Aorta (tissue), 5 donors: ENCODE measurements at regions not wholly inside any gene's neighbourhood (a gene's known extent, or its start where the extent isn't known, plus 50 kb on each side); places are given as distances from the start of the nearest gene placed in this dataset.
"Not testable (repeated sequence)": the region's sequence is repeated elsewhere in the genome, so short reads cannot be mapped to it uniquely, and the experiment has no call there.

Experiments
- ATAC-seq: fragments of 200-7000 bp; cut with Tn5 transposase; one replicate; pipeline ENCODE4 v1.9.1; 2022; ENCODE audit warnings: moderate library complexity; ENCODE audit not compliant: low FRiP score
- DNase-seq, 2 donors: peaks; one replicate each; pipeline ENCODE4 v3.0.0-alpha.2; 2020
- H3K27ac ChIP-seq, 2 donors: one replicate each; pipeline ENCODE4 v1.5.1; 2013; ENCODE audit warnings: low read length in 2 of 2, mild to moderate bottlenecking in 2 of 2, moderate library complexity in 2 of 2, control low read depth in 1 of 2, inconsistent platforms in 1 of 2, low read depth in 1 of 2
- H3K27me3 ChIP-seq, 2 donors: one replicate each; pipeline ENCODE4 v1.6.1; 2013; ENCODE audit warnings: control low read depth in 1 of 2, low read length in 1 of 2, mild to moderate bottlenecking in 1 of 2, moderate library complexity in 1 of 2; ENCODE audit not compliant: insufficient read depth in 2 of 2, control insufficient read depth in 1 of 2
- H3K36me3 ChIP-seq, 2 donors: one replicate each; pipeline ENCODE4 v1.6.1; 2013; ENCODE audit warnings: control low read depth in 1 of 2, low read length in 1 of 2, mild to moderate bottlenecking in 1 of 2; ENCODE audit not compliant: insufficient read depth in 2 of 2, control insufficient read depth in 1 of 2
- H3K4me1 ChIP-seq, 2 donors: one replicate each; pipeline ENCODE4 v1.6.1; 2013; ENCODE audit warnings: low read length in 2 of 2, control low read depth in 1 of 2, mild to moderate bottlenecking in 1 of 2, moderate library complexity in 1 of 2; ENCODE audit not compliant: insufficient read depth in 2 of 2, control insufficient read depth in 1 of 2
- H3K4me3 ChIP-seq, 2 donors: one replicate each; pipeline ENCODE4 v1.5.1; 2013; ENCODE audit warnings: low read length in 2 of 2, control low read depth in 1 of 2, mild to moderate bottlenecking in 1 of 2
- H3K9me3 ChIP-seq: one replicate; pipeline ENCODE4 v1.6.1; 2013; ENCODE audit warnings: mild to moderate bottlenecking, low read length; ENCODE audit not compliant: control insufficient read depth
- WGBS, 2 donors: extraction: QIAGEN DNeasy Blood & Tissue Kit; methylation state at CpG; one replicate each; pipeline ENCODE4 v1.1.7; 2013; 5-methylcytosine and 5-hydroxymethylcytosine counted together
- intact Hi-C, 2 donors: fragments of 100-400 bp; cut with DNase I; formaldehyde crosslinking; loops; one replicate each; pipeline versions ENCODE4 v1.14.2 to v1.15.0; 2022
- donor health status: healthy with polysubstance abuse.
- donor health status: Bipolar disorder and iron deficiency.
- donor health status: DM: no; HTN: no; CAD: no.
- donor health status: DM: no; HTN: no; CAD: no.
- donor health status: DM: yes; HTN: yes; CAD: no.

GRCh38 chr7:19338512-19338911 lies 193.3 kb upstream of the FERD3L start:
- intact Hi-C loops, ATAC-seq, H3K27me3 ChIP-seq, H3K9me3 ChIP-seq, H3K4me3 ChIP-seq, H3K36me3 ChIP-seq, H3K27ac ChIP-seq, DNase-seq, H3K4me1 ChIP-seq: not testable (repeated sequence)
- WGBS, 2 donors: 89 to 91% methylated on average over 3 of the region's 3 CpGs

GRCh38 chr7:19336836-19337383 lies 191.7 kb upstream of the FERD3L start:
- H3K36me3 ChIP-seq: no peaks in the 10 kb centered on the region
- peaks cover 2% of the 10 kb centered on the region for H3K9me3 ChIP-seq
- 43 to 51% methylated on average over 2 of the region's 2 CpGs for WGBS, 2 donors
- peaks cover 0 to 2% of the 10 kb centered on the region in 2 donors for H3K27me3 ChIP-seq
- H3K4me1 ChIP-seq: no peaks in the 10 kb centered on the region
- DNase-seq (no peak), ATAC-seq (no peak)
- H3K27ac ChIP-seq: no peak overlapping the region
- intact Hi-C loops: no loop called here
- no peak overlapping the region for H3K4me3 ChIP-seq

- intact Hi-C loops: no loop called here
These were observed 188.5 kb upstream of the FERD3L start for GRCh38 chr7:19333706-19334105.

DNA sequence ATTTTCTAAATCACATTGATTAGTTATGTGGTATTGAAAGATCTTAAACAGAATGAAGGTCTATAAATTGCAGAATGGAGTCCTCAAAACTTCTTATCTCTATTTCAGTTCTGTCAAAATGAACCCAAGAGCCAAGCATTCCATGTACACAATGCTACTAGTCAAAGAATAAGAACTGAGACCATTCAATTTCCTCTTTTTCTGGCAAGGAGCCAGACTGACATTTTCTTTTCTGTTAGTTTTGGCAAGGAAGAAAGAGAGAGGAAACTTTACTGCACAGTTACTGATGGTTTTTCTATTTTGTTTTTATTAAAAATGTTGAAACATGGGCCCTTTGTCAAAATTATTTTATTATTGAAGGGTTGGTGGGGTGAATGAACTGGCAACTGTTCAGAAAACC lies 181.8 kb upstream of the FERD3L start:
- no peaks in the 10 kb centered on the region for H3K27me3 ChIP-seq
- no peaks in the 10 kb centered on the region for H3K36me3 ChIP-seq
- H3K27ac ChIP-seq: no peak overlapping the region
- DNase-seq (no peak), ATAC-seq (no peak)
- H3K4me3 ChIP-seq: no peak overlapping the region
- no peaks in the 10 kb centered on the region for H3K4me1 ChIP-seq
- H3K9me3 ChIP-seq: no peaks in the 10 kb centered on the region
- intact Hi-C loops: no loop called here

More at GRCh38 chr7:19333706-19334105, 188.5 kb upstream of the FERD3L start:
- no peaks in the 10 kb centered on the region for H3K9me3 ChIP-seq
- no peak for ATAC-seq
- H3K4me1 ChIP-seq: no peaks in the 10 kb centered on the region
- no peaks in the 10 kb centered on the region for H3K27me3 ChIP-seq
- H3K27ac ChIP-seq: no peak overlapping the region
- no peak overlapping the region for H3K4me3 ChIP-seq
- H3K36me3 ChIP-seq: no peaks in the 10 kb centered on the region
- 94 to 96% methylated on average over 2 of the region's 2 CpGs for WGBS, 2 donors
- no peak for DNase-seq

DNA sequence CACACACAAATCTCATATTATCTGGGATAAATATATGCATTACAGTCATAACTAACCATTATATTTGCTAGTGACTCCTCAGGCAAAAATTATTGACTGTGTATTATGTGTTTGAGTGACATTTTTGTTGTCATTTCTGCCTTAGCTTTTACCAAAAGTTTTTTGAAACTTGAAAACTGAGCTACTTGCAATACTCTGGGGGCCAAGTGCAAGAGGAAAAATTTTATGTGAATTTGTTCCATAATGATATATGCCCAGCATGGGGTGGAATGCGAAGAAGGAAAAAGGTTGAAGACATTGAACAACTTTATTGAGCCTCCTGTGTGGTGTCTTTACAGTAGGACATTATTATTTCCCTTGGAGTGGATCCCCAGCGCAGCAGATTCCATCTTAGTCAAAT lies 176.8 kb upstream of the FERD3L start:
- ATAC-seq (no peak), DNase-seq (no peak)
- H3K27ac ChIP-seq: no peak overlapping the region
- no peaks in the 10 kb centered on the region for H3K9me3 ChIP-seq
- no peaks in the 10 kb centered on the region for H3K27me3 ChIP-seq
- H3K4me1 ChIP-seq: no peaks in the 10 kb centered on the region
- no peaks in the 10 kb centered on the region for H3K36me3 ChIP-seq
- intact Hi-C loops: no loop called here
- 46 to 56% methylated on average over 2 of the region's 2 CpGs for WGBS, 2 donors
- no peak overlapping the region for H3K4me3 ChIP-seq

- no peaks in the 10 kb centered on the region for H3K36me3 ChIP-seq
- intact Hi-C loops: no loop called here
- 84 to 90% methylated on average over 5 of the region's 5 CpGs for WGBS, 2 donors
- no peak overlapping the region for H3K4me3 ChIP-seq
- DNase-seq: no peak
- no peaks in the 10 kb centered on the region for H3K4me1 ChIP-seq
- no peaks in the 10 kb centered on the region for H3K9me3 ChIP-seq
- no peak overlapping the region for H3K27ac ChIP-seq
- no peaks in the 10 kb centered on the region for H3K27me3 ChIP-seq
- no peak for ATAC-seq
These were observed 173.1 kb upstream of the FERD3L start for GRCh38 chr7:19318287-19318686.

DNA sequence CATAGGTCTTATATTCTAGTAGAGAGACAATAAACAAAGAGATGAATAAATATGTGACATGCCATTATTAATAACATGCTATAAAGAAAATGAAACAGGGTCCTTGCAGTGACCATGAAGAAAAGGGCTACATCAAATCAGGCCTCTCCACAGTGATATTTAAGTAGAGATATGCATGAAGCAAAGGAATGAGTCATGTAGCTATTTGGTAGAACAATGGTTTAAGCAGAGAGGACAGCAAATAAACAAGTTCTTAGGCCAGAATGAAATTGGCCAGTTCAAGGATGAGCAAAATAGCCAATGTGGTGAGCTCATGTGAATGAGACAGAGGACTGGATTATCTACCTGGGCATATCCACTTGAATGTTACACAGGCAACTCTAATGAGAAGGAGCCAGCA lies 172.2 kb upstream of the FERD3L start:
- intact Hi-C loops: no loop called here
- ATAC-seq (no peak), DNase-seq (no peak)
- H3K4me3 ChIP-seq: no peak overlapping the region
- no peaks in the 10 kb centered on the region for H3K27me3 ChIP-seq
- H3K36me3 ChIP-seq: no peaks in the 10 kb centered on the region
- no peak overlapping the region for H3K27ac ChIP-seq
- H3K9me3 ChIP-seq: no peaks in the 10 kb centered on the region
- no peaks in the 10 kb centered on the region for H3K4me1 ChIP-seq

GRCh38 chr7:19312416-19312815 lies 167.2 kb upstream of the FERD3L start:
- intact Hi-C loops: no loop called here

GRCh38 chr7:19307554-19307953 lies 162.3 kb upstream of the FERD3L start:
- H3K27me3 ChIP-seq: peaks cover 0 to 2% of the 10 kb centered on the region in 2 donors
- H3K27ac ChIP-seq: no peak overlapping the region
- WGBS, 2 donors: 92 to 96% methylated on average over 4 of the region's 4 CpGs
- intact Hi-C loops: no loop called here
- no peaks in the 10 kb centered on the region for H3K4me1 ChIP-seq
- no peak overlapping the region for H3K4me3 ChIP-seq
- ATAC-seq (no peak), DNase-seq (no peak)
- no peaks in the 10 kb centered on the region for H3K9me3 ChIP-seq
- no peaks in the 10 kb centered on the region for H3K36me3 ChIP-seq

More at GRCh38 chr7:19312416-19312815, 167.2 kb upstream of the FERD3L start:
- H3K27me3 ChIP-seq: peaks cover 0 to 2% of the 10 kb centered on the region in 2 donors
- H3K27ac ChIP-seq: no peak overlapping the region
- 88 to 90% methylated on average over 1 of the region's 1 CpG for WGBS, 2 donors
- H3K36me3 ChIP-seq: no peaks in the 10 kb centered on the region
- H3K4me3 ChIP-seq: no peak overlapping the region
- ATAC-seq (no peak), DNase-seq (no peak)
- no peaks in the 10 kb centered on the region for H3K4me1 ChIP-seq
- no peaks in the 10 kb centered on the region for H3K9me3 ChIP-seq
